Activated T-helper 9 cell treated with anti-CD3 and anti-CD28 coated beads, Interleukin-2, amount 50 U/mL, for 16 hours (primary cell): ENCODE measurements at regions not wholly inside any gene's neighbourhood (a gene's known extent, or its start where the extent isn't known, plus 50 kb on each side); places are given as distances from the start of the nearest gene placed in this dataset.

Source experiments
- DNase-seq: peaks from one replicate; pipeline ENCODE4 v3.0.0-alpha.2; 2020; ENCODE audit warnings: low read depth

DNA sequence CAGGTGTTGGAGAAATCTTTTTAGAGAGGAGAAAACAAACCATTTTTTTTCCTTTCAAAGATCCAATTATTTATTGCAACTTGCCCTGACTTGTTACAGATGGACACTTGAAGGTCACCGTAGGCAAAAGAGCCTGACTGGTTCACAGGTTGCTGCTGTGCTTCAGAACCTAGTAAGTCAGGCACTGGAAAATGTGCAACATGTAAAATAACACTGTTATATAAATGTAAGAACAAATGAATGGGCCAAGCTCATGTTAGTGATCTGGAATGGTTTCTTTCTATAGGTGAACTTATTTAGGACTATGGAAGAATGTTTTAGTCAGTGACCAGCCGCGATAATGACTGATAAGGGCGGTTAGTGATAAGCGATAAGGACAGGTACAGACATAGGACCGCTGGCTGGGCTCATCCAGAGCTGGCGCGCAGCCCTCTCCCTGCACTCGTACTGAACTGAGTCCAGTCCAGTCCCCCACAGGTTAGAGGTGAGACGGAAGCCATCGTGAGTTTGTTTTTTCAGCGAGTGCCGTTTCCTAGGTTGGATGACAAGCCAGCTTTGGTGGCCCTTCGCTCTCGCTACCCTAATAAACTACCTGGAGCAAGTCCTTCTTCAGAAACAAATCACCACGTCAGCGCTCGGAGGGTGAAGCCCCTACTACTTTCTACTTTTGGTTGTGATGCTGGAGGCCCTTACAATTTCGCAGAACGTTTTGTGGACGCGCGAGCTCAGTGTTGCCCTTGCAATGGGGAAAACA, 94.4 kb upstream of the PRDM1 start:
- DNase-seq: peak; percentile 25

DNA sequence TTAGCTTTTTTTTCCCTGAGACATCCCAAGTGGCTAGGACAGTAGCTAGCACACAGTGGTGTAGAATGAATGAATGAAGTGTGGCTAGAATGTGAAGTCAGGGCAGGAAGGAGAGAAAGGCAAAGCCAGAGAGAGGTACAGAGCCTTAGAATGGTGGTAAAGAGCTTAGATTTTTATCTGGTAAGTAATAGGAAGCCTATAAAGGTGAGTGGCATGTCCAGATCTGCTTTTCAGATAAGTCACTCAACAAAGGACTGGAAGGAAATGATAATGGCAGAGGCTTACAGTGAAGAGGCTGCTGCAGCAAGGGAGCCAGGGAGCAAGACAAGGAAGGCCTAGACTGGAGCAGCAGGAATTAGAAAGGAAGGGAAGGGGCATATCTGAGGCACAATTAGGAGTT, 96.0 kb upstream of the PRDM1 start:
- no peak for DNase-seq

DNA sequence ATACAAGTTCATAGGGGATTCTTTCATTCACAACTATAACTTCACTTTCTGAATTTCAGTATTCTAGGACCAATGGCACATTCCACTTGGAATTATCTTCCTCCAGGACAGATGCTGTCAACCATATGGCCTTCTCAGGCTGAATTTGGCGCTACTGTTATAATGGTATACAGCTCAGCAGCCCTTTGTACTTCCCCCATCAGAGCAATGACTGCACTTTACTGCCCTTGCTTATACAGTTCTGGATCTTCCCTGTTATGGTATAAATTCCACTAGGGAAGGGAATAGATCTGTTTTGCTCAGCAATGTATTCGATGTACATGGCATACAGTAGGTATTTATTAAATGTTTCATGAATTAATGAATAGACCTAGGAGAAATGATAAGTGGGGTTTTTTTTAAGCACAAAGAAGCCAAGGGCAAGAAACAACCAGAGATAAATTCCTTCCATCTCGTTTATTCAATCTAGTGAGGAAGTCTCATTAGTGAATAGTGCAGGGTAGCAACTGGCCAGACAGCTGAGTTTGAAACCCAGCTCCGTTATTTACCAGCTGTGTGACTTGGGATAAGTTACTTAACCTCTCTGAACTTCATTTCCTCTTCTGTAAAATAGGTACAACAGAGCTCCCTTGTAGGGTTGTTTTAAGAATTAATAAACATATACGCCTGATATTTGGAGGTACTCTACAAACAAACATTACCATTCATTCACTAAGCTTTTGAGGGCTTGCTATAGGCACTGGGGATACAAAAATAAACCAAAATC, 97.1 kb upstream of the PRDM1 start:
- no peak for DNase-seq

DNA sequence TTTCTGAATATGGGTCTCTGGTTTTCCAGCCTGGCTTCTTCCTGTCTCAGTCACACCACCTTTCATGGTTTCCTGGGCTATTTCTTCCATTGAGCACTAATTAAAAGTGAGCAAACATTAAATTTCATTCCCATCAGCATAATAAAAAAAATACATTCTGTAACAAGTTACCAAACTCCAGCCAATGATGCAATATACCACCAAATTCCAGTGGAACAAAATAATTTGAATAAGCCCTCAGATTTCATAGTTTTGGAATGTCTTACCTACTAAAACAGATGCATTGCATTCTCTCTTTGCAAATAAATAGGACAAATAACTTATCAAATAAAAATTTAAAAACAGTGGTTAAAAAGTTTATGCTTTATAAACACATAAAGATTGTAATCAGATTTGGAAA, 97.8 kb upstream of the PRDM1 start:
- DNase-seq: no peak

DNA sequence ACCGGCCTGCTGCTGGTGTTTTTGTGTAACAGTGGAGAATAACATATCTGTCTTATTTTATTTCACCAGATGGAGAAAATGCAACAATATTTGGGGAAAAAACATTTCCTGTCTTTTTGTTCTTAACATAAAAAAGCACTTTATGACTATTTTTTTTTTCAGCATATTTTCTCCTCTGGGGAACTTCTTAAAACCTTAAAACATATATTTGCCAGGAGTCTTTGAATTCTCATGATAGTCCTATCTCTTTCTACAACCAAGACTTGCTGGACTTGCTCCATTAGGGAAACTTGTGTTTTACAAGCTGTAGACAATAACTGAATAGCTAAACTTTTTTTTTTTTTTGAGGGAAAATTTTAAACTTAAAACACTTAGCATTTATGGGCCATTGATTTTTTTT, 98.6 kb upstream of the PRDM1 start:
- DNase-seq: no peak

DNA sequence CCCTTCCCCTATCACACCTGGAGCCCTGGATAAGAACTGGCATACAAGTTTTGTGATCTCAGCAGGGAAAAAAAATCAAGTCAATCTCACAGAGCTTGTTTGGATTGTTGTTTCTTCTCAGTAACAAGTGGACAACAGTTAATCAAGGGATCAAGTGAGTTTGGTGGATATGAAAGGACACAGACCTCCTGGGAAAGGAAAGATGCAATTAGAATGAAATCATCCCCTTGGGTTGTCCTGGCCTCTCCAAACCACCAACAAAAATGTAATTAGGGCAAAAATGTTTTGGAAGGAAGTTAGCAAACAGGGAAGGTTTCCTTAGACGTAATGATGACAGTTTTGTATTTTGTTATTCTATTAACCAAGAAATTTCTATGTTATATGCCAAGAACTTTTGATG, 99.1 kb upstream of the PRDM1 start:
- DNase-seq: no peak

DNA sequence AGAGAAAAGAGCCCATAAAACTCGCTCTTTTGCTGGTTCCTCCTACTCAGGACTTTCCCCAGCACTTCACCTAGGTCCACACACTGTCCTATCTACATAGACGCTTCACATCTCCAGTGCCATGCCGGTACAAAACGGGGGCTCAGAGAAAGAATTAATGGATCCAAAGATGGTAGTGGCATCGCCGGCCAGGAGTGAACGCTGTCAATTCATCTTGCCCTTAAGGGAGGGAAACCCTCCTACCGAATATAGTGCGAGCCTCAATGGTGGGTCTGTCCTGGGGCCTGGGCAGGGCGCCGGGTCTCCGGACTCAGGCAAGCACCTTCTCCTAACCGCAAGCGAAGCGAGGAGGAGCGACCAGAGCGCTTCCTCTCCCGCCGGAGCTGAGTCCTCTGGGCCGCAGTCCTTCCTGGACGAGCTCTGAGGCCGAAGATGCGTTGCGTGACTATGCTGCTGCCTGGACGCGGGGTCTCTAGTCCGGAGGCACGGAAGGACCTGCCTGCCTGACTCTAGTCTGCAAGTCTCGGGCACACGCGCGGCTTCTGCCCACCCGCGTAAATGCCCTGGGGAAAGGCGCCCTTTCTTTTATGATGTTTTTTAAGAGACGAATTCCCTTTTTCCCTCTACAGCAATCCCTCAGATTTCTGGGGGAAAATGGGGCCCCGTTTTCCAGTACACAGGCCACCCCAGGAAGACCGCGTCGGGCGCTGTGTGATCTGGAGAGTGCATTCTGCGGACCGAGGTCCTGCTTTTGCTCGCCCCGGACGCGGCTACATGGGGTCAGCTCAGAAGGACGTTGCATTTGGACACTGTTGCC, 100.1 kb upstream of the PRDM1 start:
- DNase-seq: no peak

DNA sequence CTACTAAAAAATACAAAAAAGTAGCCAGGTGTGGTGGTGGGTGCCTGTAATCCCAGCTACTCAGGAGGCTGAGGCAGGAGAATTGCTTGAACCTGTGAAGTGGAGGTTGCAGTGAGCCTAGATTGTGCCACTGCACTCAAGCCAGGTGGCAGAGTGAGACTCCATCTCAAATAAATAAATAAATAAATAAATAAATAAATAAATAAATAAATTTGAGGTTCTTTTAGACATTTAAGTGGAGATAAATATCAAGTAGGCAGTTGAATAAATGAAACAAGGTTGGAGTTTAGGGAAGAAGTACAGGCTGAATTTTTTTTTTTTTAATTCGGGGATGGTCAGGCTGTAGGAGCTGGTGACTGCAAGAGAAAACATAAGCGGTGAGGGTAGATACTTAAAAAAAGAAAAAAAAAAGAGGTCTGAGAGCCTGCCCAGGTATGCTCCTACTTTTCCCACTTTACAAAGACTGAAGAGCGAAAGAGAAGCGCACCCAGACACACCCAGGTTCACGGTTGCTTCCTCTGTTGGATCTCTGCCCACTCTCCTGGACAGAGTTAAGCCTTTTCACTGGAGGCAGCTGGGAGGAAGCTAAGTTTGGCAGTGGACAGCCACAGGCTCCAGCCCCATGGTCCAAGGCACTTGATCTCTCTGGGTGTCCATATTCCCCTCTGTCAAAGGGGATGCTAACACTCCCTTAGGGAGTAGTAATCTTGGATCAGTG, 100.9 kb upstream of the PRDM1 start:
- no peak for DNase-seq

DNA sequence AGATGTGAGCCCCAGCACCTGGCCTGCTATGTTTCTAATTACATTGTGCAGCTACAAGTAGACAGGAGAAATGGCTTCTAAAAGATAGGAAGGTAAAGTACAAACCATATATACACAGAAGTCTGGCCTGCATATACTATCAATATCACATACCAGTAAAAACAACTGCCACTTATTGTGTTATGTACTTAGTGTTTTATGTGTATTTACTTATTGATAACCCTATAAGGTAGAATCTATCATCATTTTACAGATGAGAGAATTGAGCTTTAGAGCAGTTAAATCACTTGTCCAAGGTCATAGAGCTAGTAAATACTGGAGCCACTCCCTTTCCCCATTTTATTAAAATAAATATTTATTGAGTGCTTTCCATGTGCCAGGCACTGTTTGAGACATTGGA, 102.4 kb upstream of the PRDM1 start:
- no peak for DNase-seq

DNA sequence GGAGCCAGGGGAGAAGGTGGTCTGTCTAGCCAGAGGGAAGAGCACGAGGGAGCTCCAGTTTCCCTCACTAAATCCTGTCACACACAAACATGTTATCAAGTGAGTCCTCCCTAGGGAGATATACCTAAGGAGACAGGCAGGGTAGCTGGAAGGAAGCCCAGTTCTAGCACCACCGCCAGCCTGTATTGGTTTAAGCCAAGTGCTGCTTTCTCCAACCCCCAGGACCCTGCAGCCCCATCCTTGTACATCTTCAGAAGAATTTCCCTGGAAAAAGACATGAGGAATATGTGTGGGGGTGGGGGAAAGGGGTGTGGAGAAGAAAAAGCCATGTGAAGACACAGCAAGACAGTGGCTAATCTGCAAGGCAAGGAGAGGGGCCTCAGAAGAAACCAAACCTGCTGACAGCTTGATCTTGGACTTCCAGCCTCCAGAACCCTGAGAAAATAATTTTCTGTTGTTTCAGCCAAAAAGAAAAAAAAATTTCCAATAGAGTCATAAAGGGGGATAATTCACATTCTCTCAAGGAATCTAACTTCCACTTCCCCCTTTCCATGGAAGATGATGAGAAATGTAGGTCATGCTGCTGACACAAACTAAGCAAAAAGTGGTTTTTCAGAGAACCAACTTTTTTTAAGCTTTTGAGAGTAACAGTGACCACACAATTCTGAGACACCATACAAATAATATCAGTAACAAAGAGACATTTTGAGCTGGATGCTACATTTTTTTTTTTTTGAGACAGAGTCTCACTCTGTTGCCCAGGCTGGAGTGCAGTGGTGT, 103.2 kb upstream of the PRDM1 start:
- no peak for DNase-seq

DNA sequence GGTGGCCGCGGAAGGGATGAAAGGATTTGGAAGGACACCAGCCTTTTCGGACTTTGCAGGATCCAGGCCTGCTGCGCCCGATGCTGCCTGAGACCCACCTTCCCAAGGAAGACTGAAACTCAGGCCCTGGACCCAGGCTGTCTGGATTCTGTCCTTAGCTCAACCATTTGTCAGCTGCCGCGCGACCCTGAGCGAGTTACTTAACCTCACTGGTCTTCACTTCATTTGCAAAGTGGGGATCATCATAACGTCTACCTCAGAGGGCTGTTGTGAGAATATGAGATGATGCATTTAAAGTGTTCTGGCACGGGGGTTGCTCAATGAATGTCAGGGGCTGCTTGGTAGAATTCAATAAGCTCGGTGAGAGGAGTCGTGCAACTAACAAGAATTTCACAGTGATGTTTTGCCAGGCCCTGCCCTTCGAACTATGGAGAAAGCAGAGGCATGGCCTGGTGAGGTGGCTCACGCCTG, 104.2 kb upstream of the PRDM1 start:
- DNase-seq: no peak

DNA sequence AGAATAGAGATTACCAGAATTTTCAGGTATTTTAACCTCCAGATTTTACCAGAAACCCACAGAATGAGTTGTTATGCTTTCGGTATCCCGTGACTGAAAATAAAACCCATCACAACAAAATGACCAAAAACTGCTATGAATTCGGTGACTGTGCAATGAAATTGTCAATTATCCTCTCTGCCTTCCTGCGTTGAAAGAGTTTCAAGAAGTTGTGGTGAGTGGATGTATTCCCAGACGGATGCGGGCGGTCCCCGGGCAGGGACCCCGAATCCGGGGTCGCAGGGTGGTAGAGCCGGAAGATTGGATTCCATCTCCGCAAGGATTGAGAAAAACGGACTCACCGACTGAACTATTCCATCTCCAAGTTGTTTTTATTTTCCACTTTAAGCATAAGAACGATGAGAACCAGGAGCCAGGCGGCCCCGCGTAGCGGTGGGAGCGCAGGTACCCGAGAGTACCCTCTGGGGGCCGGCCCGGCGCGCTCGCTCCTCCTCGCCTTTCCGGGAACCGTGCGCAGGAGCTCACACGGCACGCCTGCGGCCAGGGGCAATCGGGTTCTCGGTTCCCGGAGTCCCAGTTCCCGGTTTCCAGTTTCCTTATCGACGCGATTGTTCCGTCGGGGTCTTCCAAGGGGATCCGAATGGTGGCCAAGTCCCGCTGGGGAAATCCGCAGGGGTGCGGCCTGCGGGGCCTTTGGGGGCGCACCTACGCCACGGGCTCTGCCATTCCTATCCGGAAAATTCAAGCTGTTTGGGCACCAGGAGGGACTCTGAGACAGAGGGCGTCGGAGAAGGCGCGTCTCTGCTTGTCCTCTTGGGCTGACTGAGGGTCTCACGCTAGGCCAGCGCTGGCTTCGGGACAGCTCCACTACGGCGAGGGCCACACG, 104.9 kb upstream of the PRDM1 start:
- DNase-seq: peak; percentile 39

DNA sequence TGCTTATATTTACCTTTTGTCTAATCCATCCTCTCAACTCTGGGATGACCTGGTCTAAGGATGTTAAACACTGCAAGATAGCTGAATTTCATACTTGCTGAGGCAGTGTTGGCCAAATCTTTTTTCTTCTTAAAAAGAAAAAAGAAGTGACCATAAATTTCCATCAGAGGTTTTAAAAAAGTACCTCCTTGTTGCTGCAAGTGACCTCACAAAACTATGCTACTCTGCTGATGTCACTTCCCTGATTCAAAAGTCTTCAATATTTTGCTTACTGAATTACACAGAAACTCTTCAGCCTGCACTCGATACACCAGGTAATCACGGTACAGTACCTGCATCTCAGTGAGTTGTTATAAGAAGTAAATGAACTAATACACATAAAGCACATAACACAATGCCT, 107.2 kb upstream of the PRDM1 start:
- no peak for DNase-seq

DNA sequence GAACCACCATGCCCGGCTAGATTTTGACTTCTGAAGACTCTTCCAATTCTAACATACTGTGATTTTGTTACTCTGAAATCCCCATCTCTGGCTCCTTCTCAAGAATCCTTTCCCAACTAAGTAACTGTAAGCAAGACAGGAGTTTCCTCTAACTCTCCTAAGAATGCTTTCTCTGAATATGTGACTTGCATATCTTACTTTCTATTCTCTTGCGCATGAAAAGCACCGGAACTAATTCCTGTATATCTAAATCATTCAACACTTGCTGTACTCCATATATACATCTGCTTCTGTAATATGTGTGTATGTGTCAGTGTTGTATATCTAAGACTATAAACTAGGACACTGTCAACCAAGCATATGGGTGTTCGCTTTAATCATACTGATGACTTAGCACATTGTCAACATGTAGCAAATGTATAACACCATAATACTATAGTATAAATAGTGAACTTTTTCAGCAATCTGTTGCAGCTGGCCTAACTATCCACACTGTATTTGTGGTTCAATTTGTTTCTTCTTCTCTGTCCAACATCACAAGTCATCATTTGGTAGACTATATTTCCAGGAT, 108.1 kb upstream of the PRDM1 start:
- no peak for DNase-seq

DNA sequence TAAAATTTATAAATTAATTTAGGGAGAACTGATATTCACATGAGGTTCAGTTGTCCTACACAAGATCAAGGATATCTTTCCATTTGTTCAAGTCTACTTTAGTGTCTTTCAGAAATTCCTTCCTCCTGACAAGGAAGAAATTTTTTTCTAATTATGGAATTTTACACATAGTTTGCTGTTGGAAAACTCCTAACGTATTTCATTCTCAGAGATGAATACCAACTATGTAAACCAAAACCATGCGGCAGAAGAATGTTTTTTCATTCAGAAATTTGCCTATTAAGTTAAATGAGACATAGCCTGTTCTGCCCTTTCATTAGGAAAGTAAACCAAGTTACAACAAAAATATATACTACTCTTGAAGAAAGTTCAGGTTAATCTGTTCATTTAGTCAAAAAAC, 111.2 kb upstream of the PRDM1 start:
- no peak for DNase-seq

DNA sequence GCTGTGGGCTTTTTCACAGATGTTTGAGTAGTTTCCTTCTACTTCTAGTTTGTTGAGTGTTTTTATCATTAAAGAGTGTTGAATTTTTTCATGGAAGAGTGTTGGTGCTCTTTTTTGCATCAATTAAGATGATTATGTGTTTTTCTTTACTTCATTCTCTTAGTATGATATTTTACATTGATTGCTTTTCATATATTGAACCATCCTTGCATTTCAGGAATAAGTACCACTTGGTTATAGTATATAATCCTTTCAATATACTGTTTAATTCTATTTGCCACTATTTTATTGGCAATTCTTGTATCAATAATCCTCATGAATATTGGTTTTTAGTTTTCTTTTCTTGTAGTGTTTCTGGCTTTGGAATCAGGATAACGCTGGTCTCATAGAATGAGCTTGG, 113.7 kb upstream of the PRDM1 start:
- DNase-seq: no peak

DNA sequence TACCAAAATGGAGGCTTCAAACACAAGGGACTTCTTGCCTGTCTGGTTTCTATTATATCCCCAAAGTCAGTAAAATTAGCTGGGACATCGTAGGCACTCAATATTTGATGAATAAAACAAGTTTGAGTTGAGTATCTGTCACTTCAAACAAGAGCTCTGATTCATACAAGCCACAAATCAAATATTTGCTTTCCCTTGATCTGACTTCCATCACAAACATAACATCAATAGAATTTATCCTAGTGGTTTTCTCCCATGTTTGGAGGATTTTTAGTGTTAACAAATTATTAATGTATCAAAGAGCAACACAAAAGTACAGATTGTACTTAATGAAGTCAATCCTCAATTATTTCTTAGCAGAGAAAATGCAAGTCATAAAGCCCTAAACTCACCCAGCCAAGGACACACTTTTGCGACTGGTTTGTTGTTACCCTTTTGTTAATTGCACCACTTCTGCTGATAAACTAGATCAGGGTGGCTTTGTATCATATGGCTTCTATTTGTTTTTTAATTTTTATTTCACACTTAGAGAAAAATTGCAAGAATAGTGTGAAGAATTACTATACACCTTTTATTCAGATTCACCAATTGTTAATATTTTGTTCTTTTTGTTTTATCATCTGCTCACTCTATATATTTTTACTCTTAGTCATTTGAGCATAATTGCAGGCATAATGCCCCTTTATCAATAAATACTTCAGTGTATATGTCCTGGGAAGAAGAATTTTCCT, 117.4 kb upstream of the PRDM1 start:
- no peak for DNase-seq

DNA sequence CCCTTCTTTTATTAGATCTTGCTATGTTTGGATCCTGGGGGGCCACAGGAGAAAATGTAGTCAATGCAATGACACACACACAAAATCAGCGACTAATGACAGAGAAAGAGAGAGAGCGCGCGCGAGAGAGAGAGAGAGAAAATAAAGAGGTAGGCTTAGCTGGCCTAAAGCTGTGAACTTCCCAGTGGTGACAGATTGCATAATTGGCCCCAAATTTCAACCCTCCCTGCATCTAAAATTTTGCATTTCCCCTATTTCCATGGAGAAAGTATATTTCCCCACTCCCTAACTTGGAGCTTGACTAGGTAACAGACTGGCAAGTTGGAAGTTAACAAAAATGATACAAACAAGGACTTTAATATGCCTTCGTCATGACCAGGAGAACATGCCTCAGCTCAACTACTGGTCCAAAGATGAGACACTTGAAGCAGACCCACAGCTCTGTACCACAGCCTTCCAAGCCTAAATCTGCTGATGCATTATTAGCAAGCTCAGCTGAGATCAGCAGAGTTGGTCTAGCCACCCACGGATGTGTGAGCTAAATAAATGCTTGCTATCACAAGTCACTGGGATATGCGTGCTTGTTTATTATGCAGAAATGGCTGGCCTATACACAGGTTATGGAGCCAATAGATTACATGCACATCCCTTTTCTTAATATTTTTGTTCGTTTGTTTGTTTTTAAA, 118.1 kb upstream of the PRDM1 start:
- no peak for DNase-seq

DNA sequence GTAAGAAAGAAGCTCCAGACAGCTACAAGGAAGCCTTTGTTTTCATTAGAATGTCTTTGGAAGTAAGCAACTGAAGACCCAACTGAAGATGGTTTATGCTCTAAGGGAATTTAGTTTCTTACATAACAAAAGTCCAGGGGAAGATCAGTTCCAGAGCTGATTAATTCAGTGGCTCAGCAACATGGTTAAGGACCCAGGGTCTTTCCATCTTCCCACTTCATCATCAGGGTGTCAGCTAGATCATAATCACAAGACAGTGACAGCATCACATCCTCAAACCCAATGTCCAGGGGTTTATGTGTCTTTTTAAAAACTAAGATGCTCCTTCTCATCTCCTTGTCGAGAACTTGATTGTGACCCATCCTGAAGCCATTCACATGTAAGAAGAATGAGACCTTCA, 119.7 kb upstream of the PRDM1 start:
- no peak for DNase-seq
